ENCODE measurements at regions not wholly inside any gene's neighbourhood (a gene's known extent, or its start where the extent isn't known, plus 50 kb on each side); places are given as distances from the start of the nearest gene placed in this dataset.

GRCh38 chr3:147554332-147554731 lies 145.2 kb downstream of the ZIC1 start:
- H3K36me3 ChIP-seq, result no peaks in the 10 kb centered on the region
- H3K27me3 ChIP-seq, result no peaks in the 10 kb centered on the region
- H3K9me3 ChIP-seq, result no peaks in the 10 kb centered on the region
- TF ChIP-seq CTCF (IDR thresholded peaks at IDR 0.05; ENCODE audit: low read depth, low read length), result no peak
- DNase-seq, result no peak
- H3K4me3 ChIP-seq (ENCODE audit: low read depth, low read length), result no peak overlapping the region
- H3K4me1 ChIP-seq, result no peaks in the 10 kb centered on the region

GRCh38 chr3:147572970-147573340 lies 163.8 kb downstream of the ZIC1 start:
- Histone ChIP-seq H3K36me3 (no peaks in the 10 kb centered on the region), H3K4me3 (ENCODE audit: low read depth, low read length) (no peak overlapping the region), H3K9me3 (no peaks in the 10 kb centered on the region), H3K27me3 (no peaks in the 10 kb centered on the region), H3K4me1 (no peaks in the 10 kb centered on the region)
- TF ChIP-seq CTCF (IDR thresholded peaks at IDR 0.05; ENCODE audit: low read depth, low read length), result no peak
- no peak for DNase-seq

- H3K4me1 ChIP-seq, result no peaks in the 10 kb centered on the region
- no peak for DNase-seq
- H3K4me3 ChIP-seq (ENCODE audit: low read depth, low read length), result no peak overlapping the region
- no peaks in the 10 kb centered on the region for H3K27me3 ChIP-seq
- no peaks in the 10 kb centered on the region for H3K9me3 ChIP-seq
- no peak for TF ChIP-seq CTCF (IDR thresholded peaks at IDR 0.05; ENCODE audit: low read depth, low read length)
- H3K36me3 ChIP-seq, result no peaks in the 10 kb centered on the region
These were observed 165.5 kb downstream of the ZIC1 start for GRCh38 chr3:147574621-147575020.

- Histone ChIP-seq H3K4me1 (no peaks in the 10 kb centered on the region), H3K36me3 (no peaks in the 10 kb centered on the region), H3K27me3 (no peaks in the 10 kb centered on the region), H3K9me3 (no peaks in the 10 kb centered on the region), H3K4me3 (ENCODE audit: low read depth, low read length) (no peak overlapping the region)
- no peak for DNase-seq
- no peak for TF ChIP-seq CTCF (IDR thresholded peaks at IDR 0.05; ENCODE audit: low read depth, low read length)
These were observed 166.2 kb downstream of the ZIC1 start for GRCh38 chr3:147575391-147575790.

- no peak for DNase-seq
- Histone ChIP-seq H3K27me3 (no peaks in the 10 kb centered on the region), H3K4me3 (ENCODE audit: low read depth, low read length) (no peak overlapping the region)
These were observed 173.5 kb downstream of the ZIC1 start for GRCh38 chr3:147582642-147583041.

GRCh38 chr3:147589016-147589415 lies 179.9 kb downstream of the ZIC1 start:
- no peak for DNase-seq
- no peak for TF ChIP-seq CTCF (IDR thresholded peaks at IDR 0.05; ENCODE audit: low read depth, low read length)
- H3K36me3 ChIP-seq, result no peaks in the 10 kb centered on the region
- H3K27me3 ChIP-seq, result no peaks in the 10 kb centered on the region
- no peaks in the 10 kb centered on the region for H3K4me1 ChIP-seq
- H3K9me3 ChIP-seq, result no peaks in the 10 kb centered on the region
- no peak overlapping the region for H3K4me3 ChIP-seq (ENCODE audit: low read depth, low read length)

More at GRCh38 chr3:147582642-147583041, 173.5 kb downstream of the ZIC1 start:
- no peaks in the 10 kb centered on the region for H3K9me3 ChIP-seq
- H3K4me1 ChIP-seq, result no peaks in the 10 kb centered on the region
- H3K36me3 ChIP-seq, result no peaks in the 10 kb centered on the region
- no peak for TF ChIP-seq CTCF (IDR thresholded peaks at IDR 0.05; ENCODE audit: low read depth, low read length)
